HG03457 (cell line): ENCODE measurements at regions not wholly inside any gene's neighbourhood (a gene's known extent, or its start where the extent isn't known, plus 50 kb on each side); places are given as distances from the start of the nearest gene placed in this dataset.
"Not testable (repeated sequence)": the region's sequence is repeated elsewhere in the genome, so short reads cannot be mapped to it uniquely, and the experiment has no call there.

Source experiments
- ATAC-seq: cut with Tn5 transposase; IDR thresholded peaks from one replicate; pipeline ENCODE4 v1.9.1; 2021; ENCODE audit warnings: moderate number of reproducible peaks; ENCODE audit not compliant: unreplicated experiment

- not testable (repeated sequence) for ATAC-seq
Observed at GRCh38 chrY:17511984-17512383, 368.0 kb downstream of the CDY2B start.

GRCh38 chrY:17511476-17511875, 368.5 kb downstream of the CDY2B start:
- not testable (repeated sequence) for ATAC-seq

- ATAC-seq: not testable (repeated sequence)
Observed at GRCh38 chrY:17505834-17506233, 374.2 kb downstream of the CDY2B start.

- ATAC-seq: not testable (repeated sequence)
Observed at GRCh38 chrY:17484763-17485162, 395.3 kb downstream of the CDY2B start.

GRCh38 chrY:17484157-17484556, 395.9 kb downstream of the CDY2B start:
- peak; percentile 67 for ATAC-seq

GRCh38 chrY:17481389-17482022, 398.5 kb downstream of the CDY2B start:
- ATAC-seq: not testable (repeated sequence)

- not testable (repeated sequence) for ATAC-seq
Observed at GRCh38 chrY:17472068-17472467, 408.0 kb downstream of the CDY2B start.

GRCh38 chrY:17459753-17460152, 420.3 kb downstream of the CDY2B start:
- ATAC-seq: peak; percentile 95

GRCh38 chrY:17430570-17431166, 449.4 kb downstream of the CDY2B start:
- no peak for ATAC-seq

- no peak for ATAC-seq
Observed at GRCh38 chrY:17398336-17399072, 481.5 kb downstream of the CDY2B start.

- no peak for ATAC-seq
Observed at GRCh38 chrY:17397659-17398058, 482.4 kb downstream of the CDY2B start.

- ATAC-seq: no peak
Observed at GRCh38 chrY:17381431-17382070, 498.5 kb downstream of the CDY2B start.

- ATAC-seq: no peak
Observed at GRCh38 chrY:17378326-17378725, 501.7 kb downstream of the CDY2B start.

- no peak for ATAC-seq
Observed at GRCh38 chrY:17368413-17368812, 511.6 kb downstream of the CDY2B start.

- no peak for ATAC-seq
Observed at GRCh38 chrY:17366400-17366799, 513.6 kb downstream of the CDY2B start.

- no peak for ATAC-seq
Observed at GRCh38 chrY:17339028-17339427, 541.0 kb downstream of the CDY2B start.

GRCh38 chrY:17330733-17331132, 549.3 kb downstream of the CDY2B start:
- ATAC-seq: no peak

- no peak for ATAC-seq
Observed at GRCh38 chrY:17319916-17320315, 560.1 kb downstream of the CDY2B start.

GRCh38 chrY:17318631-17319030, 561.4 kb downstream of the CDY2B start:
- no peak for ATAC-seq

- ATAC-seq: no peak
Observed at GRCh38 chrY:17277056-17277455, 603.0 kb downstream of the CDY2B start.

GRCh38 chrY:17259497-17259896, 620.5 kb downstream of the CDY2B start:
- no peak for ATAC-seq

- ATAC-seq: no peak
Observed at GRCh38 chrY:17238406-17238805, 641.6 kb downstream of the CDY2B start.
